Peyer's patch (tissue), 4 donors: ENCODE measurements at regions not wholly inside any gene's neighbourhood (a gene's known extent, or its start where the extent isn't known, plus 50 kb on each side); places are given as distances from the start of the nearest gene placed in this dataset.

Source experiments
- CTCF ChIP-seq, 6 experiments: fragments of 450-650 bp in 4 of 6; fragments of 200-600 bp in 2 of 6; sonication (generic) in 1 of 6; IDR thresholded peaks; one replicate each; pipeline ENCODE4 v1.5.1; 2017 to 2019; ENCODE audit warnings: antibody characterized with exemption in 6 of 6, mild to moderate bottlenecking in 3 of 6, moderate library complexity in 1 of 6
- POLR2A ChIP-seq, 2 donors: fragments of 450-650 bp; IDR thresholded peaks; one replicate each; pipeline ENCODE4 v1.5.1; 2017; ENCODE audit warnings: antibody characterized with exemption in 2 of 2, mild to moderate bottlenecking in 2 of 2, moderate library complexity in 2 of 2

GRCh38 chr3:1561427-1561826 is 468.6 kb downstream of the CNTN6 start:
- TF ChIP-seq CTCF (IDR thresholded peaks at IDR 0.05) (no peak), POLR2A (IDR thresholded peaks at IDR 0.05) (no peak)
